Thoracic aorta (tissue), 2 donors: ENCODE measurements at regions not wholly inside any gene's neighbourhood (a gene's known extent, or its start where the extent isn't known, plus 50 kb on each side); places are given as distances from the start of the nearest gene placed in this dataset.
"Not testable (repeated sequence)": the region's sequence is repeated elsewhere in the genome, so short reads cannot be mapped to it uniquely, and the experiment has no call there.

Experiments
- ATAC-seq: fragments of 150-250 bp; one replicate; pipeline ENCODE4 v1.8.0; 2017; ENCODE audit warnings: low read depth; ENCODE audit not compliant: insufficient number of reproducible peaks, low FRiP score
- DNase-seq: peaks from one replicate; pipeline ENCODE4 v3.0.0-alpha.2; 2020; ENCODE audit warnings: low spot score
- H3K27ac ChIP-seq, 2 donors: fragments of 200-600 bp; sonication (generic); 1 replicate in 1 of 2; 2 replicates in 1 of 2; pipeline ENCODE4 v1.5.1; 2016; ENCODE audit warnings: mild to moderate bottlenecking in 2 of 2, moderate library complexity in 2 of 2
- H3K27me3 ChIP-seq: fragments of 200-600 bp; sonication (generic); replicated peaks from 2 replicates; pipeline ENCODE4 v1.6.0; 2016; ENCODE audit warnings: mild to moderate bottlenecking; ENCODE audit not compliant: insufficient read depth
- H3K36me3 ChIP-seq: fragments of 200-600 bp; sonication (generic); one replicate; pipeline ENCODE4 v1.5.1; 2016
- H3K4me1 ChIP-seq, 2 donors: fragments of 200-600 bp; sonication (generic); 1 replicate in 1 of 2; 2 replicates in 1 of 2; pipeline versions ENCODE4 v1.5.1 to v1.6.0; 2016; ENCODE audit warnings: low read depth in 2 of 2, mild to moderate bottlenecking in 1 of 2; ENCODE audit not compliant: control insufficient read depth in 1 of 2
- H3K4me3 ChIP-seq: fragments of 200-600 bp; sonication (generic); 2 replicates; pipeline ENCODE4 v1.5.1; 2016; ENCODE audit warnings: mild to moderate bottlenecking
- H3K9me3 ChIP-seq: fragments of 200-600 bp; sonication (generic); 2 replicates; pipeline ENCODE4 v1.5.1; 2016
- CTCF ChIP-seq: fragments of 200-600 bp; sonication (generic); IDR thresholded peaks from one replicate; pipeline ENCODE4 v1.5.1; 2019; ENCODE audit warnings: antibody characterized with exemption

GRCh38 chr10:106033065-106033464, 1131.4 kb downstream of the SORCS1 start:
- DNase-seq = no peak
- H3K27ac ChIP-seq = no peak overlapping the region
- no peaks in the 10 kb centered on the region for H3K9me3 ChIP-seq
- no peaks in the 10 kb centered on the region for H3K36me3 ChIP-seq
- no peak for TF ChIP-seq CTCF
- H3K4me1 ChIP-seq = no peaks in the 10 kb centered on the region
- H3K27me3 ChIP-seq = no peaks in the 10 kb centered on the region
- H3K4me3 ChIP-seq = no peak overlapping the region
- ATAC-seq = no peak

- no peaks in the 10 kb centered on the region for H3K4me1 ChIP-seq
- no peak overlapping the region for H3K4me3 ChIP-seq
- no peak overlapping the region for H3K27ac ChIP-seq
- no peaks in the 10 kb centered on the region for H3K27me3 ChIP-seq
- ATAC-seq = no peak
- no peak for TF ChIP-seq CTCF
- H3K36me3 ChIP-seq = no peaks in the 10 kb centered on the region
- H3K9me3 ChIP-seq = no peaks in the 10 kb centered on the region
- DNase-seq = no peak
Observed at GRCh38 chr10:106032450-106033002, 1132.0 kb downstream of the SORCS1 start.

GRCh38 chr10:106027240-106027639, 1137.3 kb downstream of the SORCS1 start:
- no peak for TF ChIP-seq CTCF
- Histone ChIP-seq H3K4me1 (no peaks in the 10 kb centered on the region), H3K36me3 (no peaks in the 10 kb centered on the region), H3K9me3 (no peaks in the 10 kb centered on the region), H3K4me3 (no peak overlapping the region), H3K27ac (no peak overlapping the region), H3K27me3 (no peaks in the 10 kb centered on the region)
- ATAC-seq = no peak
- no peak for DNase-seq

GRCh38 chr10:106025208-106025811, 1139.2 kb downstream of the SORCS1 start:
- Histone ChIP-seq H3K9me3 (no peaks in the 10 kb centered on the region), H3K27me3 (no peaks in the 10 kb centered on the region), H3K4me3 (no peak overlapping the region), H3K4me1 (no peaks in the 10 kb centered on the region), H3K36me3 (no peaks in the 10 kb centered on the region), H3K27ac (no peak overlapping the region)
- ATAC-seq = no peak
- no peak for DNase-seq
- TF ChIP-seq CTCF = no peak

GRCh38 chr10:106023329-106023728, 1141.2 kb downstream of the SORCS1 start:
- Histone ChIP-seq H3K27ac (no peak overlapping the region), H3K4me3 (no peak overlapping the region), H3K9me3 (no peaks in the 10 kb centered on the region), H3K27me3 (no peaks in the 10 kb centered on the region), H3K36me3 (no peaks in the 10 kb centered on the region), H3K4me1 (no peaks in the 10 kb centered on the region)
- ATAC-seq (no peak), DNase-seq (no peak)
- TF ChIP-seq CTCF = no peak

- not testable (repeated sequence) for ATAC-seq, H3K4me1 ChIP-seq, H3K4me3 ChIP-seq, DNase-seq, H3K27me3 ChIP-seq, H3K27ac ChIP-seq, H3K9me3 ChIP-seq, H3K36me3 ChIP-seq
Observed at GRCh38 chr10:106019559-106019958, 1144.9 kb downstream of the SORCS1 start.

GRCh38 chr10:106015369-106016199, 1148.9 kb downstream of the SORCS1 start:
- not testable (repeated sequence) for ATAC-seq, H3K27me3 ChIP-seq, H3K4me1 ChIP-seq, H3K9me3 ChIP-seq, H3K27ac ChIP-seq, H3K4me3 ChIP-seq, DNase-seq, H3K36me3 ChIP-seq
